SK-N-SH treated with all-trans-retinoic acid at 6 μM for 48 hours (cell line): ENCODE measurements at regions not wholly inside any gene's neighbourhood (a gene's known extent, or its start where the extent isn't known, plus 50 kb on each side); places are given as distances from the start of the nearest gene placed in this dataset.

Experiments used
- ATAC-seq: fragments of 200-7000 bp; cut with Tn5 transposase; 3 replicates; pipeline ENCODE4 v1.9.1; 2020; ENCODE audit warnings: mild to moderate bottlenecking, moderate library complexity
- ARNTL ChIP-seq: fragments of 450-650 bp; formaldehyde crosslinking; IDR thresholded peaks from 2 replicates; pipeline ENCODE4 v1.5.0; 2020; ENCODE audit warnings: low read depth, mild to moderate bottlenecking, moderate library complexity, borderline replicate concordance
- BACH2 ChIP-seq: fragments of 250-450 bp; sonication (Bioruptor Pico); IDR thresholded peaks from 2 replicates; pipeline ENCODE4 v1.9.0; 2021; ENCODE audit warnings: mild to moderate bottlenecking, borderline replicate concordance
- CREB5 ChIP-seq: fragments of 250-450 bp; sonication (Bioruptor Pico); IDR thresholded peaks from 2 replicates; pipeline ENCODE4 v1.5.1; 2020; ENCODE audit warnings: low read depth, mild to moderate bottlenecking, moderate library complexity
- CSDC2 ChIP-seq: fragments of 250-450 bp; sonication (Bioruptor Pico); IDR thresholded peaks from 2 replicates; pipeline ENCODE4 v1.5.0; 2020; ENCODE audit warnings: mild to moderate bottlenecking, moderate library complexity
- CSRNP3 ChIP-seq: fragments of 250-450 bp; sonication (Bioruptor Pico); IDR thresholded peaks from 2 replicates; pipeline ENCODE4 v1.5.1; 2021; ENCODE audit warnings: mild to moderate bottlenecking, moderate library complexity
- ESRRG ChIP-seq: fragments of 250-450 bp; sonication (Bioruptor Pico); IDR thresholded peaks from 2 replicates; pipeline ENCODE4 v1.6.1; 2021; ENCODE audit warnings: mild to moderate bottlenecking
- GLIS3 ChIP-seq: fragments of 250-450 bp; sonication (Bioruptor Pico); IDR thresholded peaks from 2 replicates; pipeline ENCODE4 v1.5.0; 2020; ENCODE audit warnings: mild to moderate bottlenecking, moderate library complexity
- ISL1 ChIP-seq: fragments of 250-450 bp; sonication (Bioruptor Pico); IDR thresholded peaks from 2 replicates; pipeline ENCODE4 v2.1.2; 2022; ENCODE audit warnings: mild to moderate bottlenecking, moderate library complexity
- OSR1 ChIP-seq: fragments of 250-450 bp; sonication (Bioruptor Pico); IDR thresholded peaks from 2 replicates; pipeline ENCODE4 v1.8.0; 2022; ENCODE audit warnings: moderate library complexity, mild to moderate bottlenecking, inconsistent platforms
- PATZ1 ChIP-seq: fragments of 250-450 bp; sonication (Bioruptor Pico); IDR thresholded peaks from 2 replicates; pipeline ENCODE4 v1.8.0; 2020; ENCODE audit warnings: mild to moderate bottlenecking, moderate library complexity, borderline replicate concordance
- POU6F1 ChIP-seq: fragments of 250-450 bp; sonication (Bioruptor Pico); IDR thresholded peaks from 2 replicates; pipeline ENCODE4 v1.8.0; 2021; ENCODE audit warnings: low read depth, mild to moderate bottlenecking, moderate library complexity, borderline replicate concordance
- PPARA ChIP-seq: fragments of 250-450 bp; sonication (Bioruptor Pico); IDR thresholded peaks from 2 replicates; pipeline ENCODE4 v1.5.0; 2020; ENCODE audit warnings: mild to moderate bottlenecking, borderline replicate concordance
- RARB ChIP-seq: fragments of 250-450 bp; sonication (Bioruptor Pico); IDR thresholded peaks from 2 replicates; pipeline ENCODE4 v1.8.0; 2021; ENCODE audit warnings: mild to moderate bottlenecking, moderate library complexity
- SNAI2 ChIP-seq: fragments of 250-450 bp; sonication (Bioruptor Pico); IDR thresholded peaks from 2 replicates; pipeline ENCODE4 v1.5.0; 2020; ENCODE audit warnings: mild to moderate bottlenecking, moderate library complexity
- TCF4 ChIP-seq: fragments of 250-450 bp; sonication (Bioruptor Pico); IDR thresholded peaks from 2 replicates; pipeline ENCODE4 v1.8.0; 2021; ENCODE audit warnings: mild to moderate bottlenecking, moderate library complexity, borderline replicate concordance
- TOX ChIP-seq: fragments of 250-450 bp; sonication (Bioruptor Pico); IDR thresholded peaks from 2 replicates; pipeline ENCODE4 v1.8.0; 2021; ENCODE audit warnings: mild to moderate bottlenecking, moderate library complexity, borderline replicate concordance
- TSHZ2 ChIP-seq: fragments of 250-450 bp; sonication (Bioruptor Pico); IDR thresholded peaks from 2 replicates; pipeline ENCODE4 v1.5.0; 2020; ENCODE audit warnings: mild to moderate bottlenecking, moderate library complexity
- ZC3H10 ChIP-seq: fragments of 250-450 bp; sonication (Bioruptor Pico); IDR thresholded peaks from 2 replicates; pipeline ENCODE4 v1.5.1; 2021; ENCODE audit warnings: mild to moderate bottlenecking, moderate library complexity
- ZFP3 ChIP-seq: fragments of 250-450 bp; sonication (Bioruptor Pico); IDR thresholded peaks from 2 replicates; pipeline ENCODE4 v1.5.0; 2020; ENCODE audit warnings: mild to moderate bottlenecking, moderate library complexity
- ZFP30 ChIP-seq: fragments of 450-650 bp; formaldehyde crosslinking; IDR thresholded peaks from 2 replicates; pipeline ENCODE4 v1.5.0; 2022; ENCODE audit warnings: mild to moderate bottlenecking, moderate library complexity
- ZNF565 ChIP-seq: fragments of 450-650 bp; formaldehyde crosslinking; conservative IDR thresholded peaks from 2 replicates; pipeline ENCODE4 v1.5.0; 2020; ENCODE audit warnings: low read depth, mild to moderate bottlenecking, moderate library complexity
- ZNF70 ChIP-seq: fragments of 450-650 bp; formaldehyde crosslinking; IDR thresholded peaks from 2 replicates; pipeline ENCODE4 v1.5.0; 2020; ENCODE audit warnings: mild to moderate bottlenecking, moderate library complexity
- ZNF8 ChIP-seq: fragments of 450-650 bp; formaldehyde crosslinking; IDR thresholded peaks from 2 replicates; pipeline ENCODE4 v1.5.0; 2020; ENCODE audit warnings: mild to moderate bottlenecking, moderate library complexity

- peak; percentile 42 for ATAC-seq
- TF ChIP-seq PATZ1 (CRISPR knock-in tag) (no peak), TCF4 (CRISPR knock-in tag) (peak; percentile 19; the same call in 1 of the 2 replicates)
These were observed 314.5 kb upstream of the AKR1E2 start for GRCh38 chr10:4511509-4511908.

GRCh38 chr10:4509405-4509804 is 316.6 kb upstream of the AKR1E2 start:
- TF ChIP-seq ESRRG (CRISPR knock-in tag) (no peak), POU6F1 (CRISPR knock-in tag) (no peak), CSRNP3 (CRISPR knock-in tag) (no peak), CSDC2 (CRISPR knock-in tag) (no peak), OSR1 (CRISPR knock-in tag) (no peak), SNAI2 (CRISPR knock-in tag) (no peak), TCF4 (CRISPR knock-in tag) (no peak)
- no peak for ATAC-seq

GRCh38 chr10:4506095-4506494 is 319.9 kb upstream of the AKR1E2 start:
- TF ChIP-seq ZNF70 (CRISPR knock-in tag) (no peak), ISL1 (no peak), ZNF565 (CRISPR knock-in tag) (no peak), ZC3H10 (CRISPR knock-in tag) (no peak), TCF4 (CRISPR knock-in tag) (no peak), ZNF8 (CRISPR knock-in tag) (no peak), PPARA (CRISPR knock-in tag) (no peak), GLIS3 (CRISPR knock-in tag) (no peak), RARB (CRISPR knock-in tag) (no peak), ZFP30 (CRISPR knock-in tag) (no peak), OSR1 (CRISPR knock-in tag) (no peak), BACH2 (no peak), CSRNP3 (CRISPR knock-in tag) (no peak), ZFP3 (no peak), ARNTL (CRISPR knock-in tag) (no peak), CSDC2 (CRISPR knock-in tag) (no peak), PATZ1 (CRISPR knock-in tag) (no peak), TOX (CRISPR knock-in tag) (no peak)

GRCh38 chr10:4504550-4504949 is 321.5 kb upstream of the AKR1E2 start:
- ATAC-seq = no peak
- TF ChIP-seq OSR1 (CRISPR knock-in tag) = no peak
- TF ChIP-seq GLIS3 (CRISPR knock-in tag) = no peak
- TF ChIP-seq ZNF8 (CRISPR knock-in tag) = no peak
- TF ChIP-seq CREB5 = no peak
- TF ChIP-seq ZFP3 = no peak
- TF ChIP-seq ISL1 = no peak
- no peak for TF ChIP-seq ZNF565 (CRISPR knock-in tag)
- no peak for TF ChIP-seq TOX (CRISPR knock-in tag)
- TF ChIP-seq TSHZ2 (CRISPR knock-in tag) = no peak
- no peak for TF ChIP-seq TCF4 (CRISPR knock-in tag)

More at GRCh38 chr10:4506095-4506494, 319.9 kb upstream of the AKR1E2 start:
- no peak; the same call in 2 of the 3 replicates for ATAC-seq
